Endothelial cell (in vitro differentiated cells): ENCODE measurements at regions not wholly inside any gene's neighbourhood (a gene's known extent, or its start where the extent isn't known, plus 50 kb on each side); places are given as distances from the start of the nearest gene placed in this dataset.

Experiments used
- DNase-seq: peaks from one replicate; pipeline ENCODE4 v3.0.0; 2021; ENCODE audit warnings: low spot score
- H3K27ac Mint-ChIP-seq: one replicate; pipeline ENCODE4 v1.8.0; 2021; ENCODE audit warnings: mixed read lengths, inconsistent platforms; ENCODE audit not compliant: unreplicated experiment
- H3K27me3 Mint-ChIP-seq: one replicate; pipeline ENCODE4 v1.8.0; 2021; ENCODE audit warnings: mild to moderate bottlenecking, moderate library complexity, mixed read lengths, inconsistent platforms; ENCODE audit not compliant: unreplicated experiment
- H3K36me3 Mint-ChIP-seq: one replicate; pipeline ENCODE4 v1.8.0; 2021; ENCODE audit warnings: mild to moderate bottlenecking, low read depth, mixed read lengths, inconsistent platforms; ENCODE audit not compliant: unreplicated experiment
- H3K4me1 Mint-ChIP-seq: one replicate; pipeline ENCODE4 v1.8.0; 2021; ENCODE audit warnings: mild to moderate bottlenecking, mixed read lengths, inconsistent platforms; ENCODE audit not compliant: unreplicated experiment
- H3K4me3 Mint-ChIP-seq: one replicate; pipeline ENCODE4 v1.8.0; 2021; ENCODE audit warnings: mild to moderate bottlenecking, mixed read lengths, inconsistent platforms; ENCODE audit not compliant: unreplicated experiment
- H3K9me3 Mint-ChIP-seq: one replicate; pipeline ENCODE4 v1.8.0; 2021; ENCODE audit warnings: mixed read lengths, inconsistent platforms; ENCODE audit not compliant: unreplicated experiment
- TF ChIP-seq, protein P1 (sequence below): fragments of 200-600 bp; sonication (generic); IDR thresholded peaks from one replicate; pipeline ENCODE4 v1.5.0; 2021; ENCODE audit warnings: antibody characterized with exemption; ENCODE audit not compliant: unreplicated experiment

- no peaks in the 10 kb centered on the region for H3K36me3 Mint-ChIP-seq
- TF ChIP-seq, protein P1, sequence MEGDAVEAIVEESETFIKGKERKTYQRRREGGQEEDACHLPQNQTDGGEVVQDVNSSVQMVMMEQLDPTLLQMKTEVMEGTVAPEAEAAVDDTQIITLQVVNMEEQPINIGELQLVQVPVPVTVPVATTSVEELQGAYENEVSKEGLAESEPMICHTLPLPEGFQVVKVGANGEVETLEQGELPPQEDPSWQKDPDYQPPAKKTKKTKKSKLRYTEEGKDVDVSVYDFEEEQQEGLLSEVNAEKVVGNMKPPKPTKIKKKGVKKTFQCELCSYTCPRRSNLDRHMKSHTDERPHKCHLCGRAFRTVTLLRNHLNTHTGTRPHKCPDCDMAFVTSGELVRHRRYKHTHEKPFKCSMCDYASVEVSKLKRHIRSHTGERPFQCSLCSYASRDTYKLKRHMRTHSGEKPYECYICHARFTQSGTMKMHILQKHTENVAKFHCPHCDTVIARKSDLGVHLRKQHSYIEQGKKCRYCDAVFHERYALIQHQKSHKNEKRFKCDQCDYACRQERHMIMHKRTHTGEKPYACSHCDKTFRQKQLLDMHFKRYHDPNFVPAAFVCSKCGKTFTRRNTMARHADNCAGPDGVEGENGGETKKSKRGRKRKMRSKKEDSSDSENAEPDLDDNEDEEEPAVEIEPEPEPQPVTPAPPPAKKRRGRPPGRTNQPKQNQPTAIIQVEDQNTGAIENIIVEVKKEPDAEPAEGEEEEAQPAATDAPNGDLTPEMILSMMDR: no peak
These were observed 333.8 kb upstream of the NR5A2 start for GRCh38 chr1:199693724-199694123.

DNA sequence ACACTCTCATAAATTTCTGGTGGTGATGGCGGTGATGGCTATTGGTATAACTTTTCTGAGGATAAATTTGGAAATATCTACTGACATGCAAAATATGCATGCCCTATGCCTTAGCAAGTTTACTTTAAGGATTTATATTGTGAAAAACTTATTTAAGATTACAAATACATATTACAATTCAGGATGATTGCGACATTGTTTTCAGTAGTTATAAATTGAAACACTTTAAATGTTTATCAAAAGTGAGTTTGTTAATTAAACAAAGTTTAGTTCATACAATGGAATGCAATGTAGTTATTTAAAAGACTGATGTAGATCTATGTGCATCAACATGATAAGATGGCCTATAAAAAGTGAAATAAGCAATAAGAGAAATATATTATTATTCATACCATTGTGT is 331.3 kb upstream of the NR5A2 start:
- DNase-seq: no peak
- no peak overlapping the region for H3K4me3 Mint-ChIP-seq
- peaks cover 11% of the 10 kb centered on the region for H3K4me1 Mint-ChIP-seq
- H3K27ac Mint-ChIP-seq: no peak overlapping the region
- peaks cover 3% of the 10 kb centered on the region for H3K27me3 Mint-ChIP-seq
- H3K9me3 Mint-ChIP-seq: no peaks in the 10 kb centered on the region
- no peaks in the 10 kb centered on the region for H3K36me3 Mint-ChIP-seq
- TF ChIP-seq, protein P1: no peak

More at GRCh38 chr1:199693724-199694123, 333.8 kb upstream of the NR5A2 start:
- H3K4me1 Mint-ChIP-seq: peaks cover 30% of the 10 kb centered on the region
- no peak overlapping the region for H3K4me3 Mint-ChIP-seq
- no peak overlapping the region for H3K27ac Mint-ChIP-seq
- H3K27me3 Mint-ChIP-seq: peaks cover 3% of the 10 kb centered on the region
- H3K9me3 Mint-ChIP-seq: no peaks in the 10 kb centered on the region
- no peak for DNase-seq

GRCh38 chr1:199698222-199698621 is 329.3 kb upstream of the NR5A2 start:
- Mint-ChIP-seq H3K4me3 (no peak overlapping the region), H3K27me3 (peaks cover 2% of the 10 kb centered on the region), H3K4me1 (no peaks in the 10 kb centered on the region), H3K36me3 (no peaks in the 10 kb centered on the region), H3K27ac (no peak overlapping the region), H3K9me3 (no peaks in the 10 kb centered on the region)
- TF ChIP-seq, protein P1: no peak
- DNase-seq: no peak

DNA sequence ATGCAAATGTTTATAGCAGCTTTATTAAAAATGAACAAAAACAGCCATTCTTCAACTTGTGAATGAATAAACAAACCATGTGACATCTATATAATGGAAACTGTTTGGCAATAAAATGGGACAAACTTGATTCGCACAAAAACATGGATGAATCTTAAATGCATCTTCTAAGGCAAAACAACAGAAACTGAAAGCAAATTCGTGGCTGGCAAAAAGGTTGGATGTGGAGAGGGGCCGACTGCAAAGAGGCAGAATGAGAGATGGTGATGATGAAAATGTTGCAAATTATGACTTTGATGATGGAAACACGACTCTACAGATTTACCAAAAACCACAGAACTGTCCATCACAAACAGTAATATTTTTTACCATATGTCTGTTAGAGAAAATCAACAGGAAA is 327.0 kb upstream of the NR5A2 start:
- no peak for DNase-seq
- TF ChIP-seq, protein P1: no peak
- H3K27ac Mint-ChIP-seq: no peak overlapping the region
- no peaks in the 10 kb centered on the region for H3K36me3 Mint-ChIP-seq
- no peak overlapping the region for H3K4me3 Mint-ChIP-seq
- H3K4me1 Mint-ChIP-seq: no peaks in the 10 kb centered on the region
- no peaks in the 10 kb centered on the region for H3K27me3 Mint-ChIP-seq
- H3K9me3 Mint-ChIP-seq: no peaks in the 10 kb centered on the region

DNA sequence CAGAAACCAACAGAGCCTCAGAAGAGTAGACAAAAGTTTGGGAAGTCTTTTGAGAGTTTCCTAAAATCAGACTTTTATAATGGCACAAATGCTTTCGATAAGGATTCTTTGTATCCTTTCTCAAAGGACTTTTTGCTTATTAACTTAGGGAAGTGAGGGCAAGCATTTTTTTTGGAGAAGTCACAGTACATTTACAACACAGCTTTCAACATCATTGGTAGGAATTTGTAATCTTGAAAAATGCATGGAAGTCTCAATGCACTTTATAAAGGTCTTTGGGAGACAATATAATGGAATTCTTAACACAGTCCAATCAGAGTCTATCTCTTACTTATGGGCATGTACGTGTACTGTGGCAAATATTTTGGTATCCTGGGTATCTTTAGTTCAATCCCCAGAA is 325.8 kb upstream of the NR5A2 start:
- no peaks in the 10 kb centered on the region for H3K9me3 Mint-ChIP-seq

More for the DNA sequence above, 325.8 kb upstream of the NR5A2 start:
- H3K4me3 Mint-ChIP-seq: no peak overlapping the region
- no peaks in the 10 kb centered on the region for H3K27me3 Mint-ChIP-seq
- no peaks in the 10 kb centered on the region for H3K4me1 Mint-ChIP-seq
- no peak overlapping the region for H3K27ac Mint-ChIP-seq
- TF ChIP-seq, protein P1: no peak
- no peaks in the 10 kb centered on the region for H3K36me3 Mint-ChIP-seq
- no peak for DNase-seq
